ENCODE measurements at regions not wholly inside any gene's neighbourhood (a gene's known extent, or its start where the extent isn't known, plus 50 kb on each side); places are given as distances from the start of the nearest gene placed in this dataset.

DNA sequence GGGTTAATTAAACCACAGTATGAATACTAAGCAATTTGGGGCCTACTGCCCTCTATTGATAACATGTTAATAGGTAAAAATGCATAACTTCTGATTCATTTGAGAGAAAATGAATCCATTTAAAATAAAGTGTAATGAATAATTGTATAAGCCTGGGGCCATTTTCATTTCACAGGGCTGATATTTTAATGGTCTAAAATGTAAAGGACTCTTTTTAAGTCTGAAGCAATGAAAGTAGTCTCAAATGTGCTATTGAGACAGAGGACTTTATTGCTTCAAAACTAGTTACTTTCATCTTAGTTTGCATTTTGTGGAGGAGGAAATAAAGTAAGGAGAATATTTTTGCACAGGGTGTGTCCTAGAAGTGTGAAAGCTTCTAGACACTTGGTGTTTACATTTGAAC is 155.4 kb downstream of the TLR5 start:
- TF ChIP-seq, protein P1, sequence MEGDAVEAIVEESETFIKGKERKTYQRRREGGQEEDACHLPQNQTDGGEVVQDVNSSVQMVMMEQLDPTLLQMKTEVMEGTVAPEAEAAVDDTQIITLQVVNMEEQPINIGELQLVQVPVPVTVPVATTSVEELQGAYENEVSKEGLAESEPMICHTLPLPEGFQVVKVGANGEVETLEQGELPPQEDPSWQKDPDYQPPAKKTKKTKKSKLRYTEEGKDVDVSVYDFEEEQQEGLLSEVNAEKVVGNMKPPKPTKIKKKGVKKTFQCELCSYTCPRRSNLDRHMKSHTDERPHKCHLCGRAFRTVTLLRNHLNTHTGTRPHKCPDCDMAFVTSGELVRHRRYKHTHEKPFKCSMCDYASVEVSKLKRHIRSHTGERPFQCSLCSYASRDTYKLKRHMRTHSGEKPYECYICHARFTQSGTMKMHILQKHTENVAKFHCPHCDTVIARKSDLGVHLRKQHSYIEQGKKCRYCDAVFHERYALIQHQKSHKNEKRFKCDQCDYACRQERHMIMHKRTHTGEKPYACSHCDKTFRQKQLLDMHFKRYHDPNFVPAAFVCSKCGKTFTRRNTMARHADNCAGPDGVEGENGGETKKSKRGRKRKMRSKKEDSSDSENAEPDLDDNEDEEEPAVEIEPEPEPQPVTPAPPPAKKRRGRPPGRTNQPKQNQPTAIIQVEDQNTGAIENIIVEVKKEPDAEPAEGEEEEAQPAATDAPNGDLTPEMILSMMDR (IDR thresholded peaks at IDR 0.05; ENCODE audit: insufficient read depth, low read depth, low read length): no peak
- H3K4me3 ChIP-seq (ENCODE audit: low read depth, low read length): no peak overlapping the region
- no peak for DNase-seq (ENCODE audit: low read depth)

DNA sequence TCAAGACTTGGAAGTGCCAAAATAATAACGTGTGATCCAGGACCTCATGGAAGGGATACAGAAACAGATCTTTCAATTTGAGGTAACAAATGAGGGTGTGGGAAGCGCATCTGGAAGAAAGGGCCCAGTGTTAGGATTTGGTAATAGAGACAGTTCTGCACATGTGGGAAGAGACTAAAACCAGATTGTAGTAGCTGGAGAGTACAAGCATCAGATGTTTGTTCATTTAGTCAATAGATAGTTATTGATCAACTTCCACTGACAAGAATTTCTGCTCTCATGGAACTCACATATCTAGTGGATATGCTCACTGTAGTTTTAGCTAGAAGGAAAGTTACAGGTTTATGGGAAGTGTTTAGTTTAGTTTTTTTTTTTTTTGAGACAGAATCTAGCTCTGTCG is 153.6 kb downstream of the TLR5 start:
- TF ChIP-seq, protein P1 (IDR thresholded peaks at IDR 0.05; ENCODE audit: insufficient read depth, low read depth, low read length): no peak
- H3K4me3 ChIP-seq (ENCODE audit: low read depth, low read length): no peak overlapping the region
- no peak for DNase-seq (ENCODE audit: low read depth)

DNA sequence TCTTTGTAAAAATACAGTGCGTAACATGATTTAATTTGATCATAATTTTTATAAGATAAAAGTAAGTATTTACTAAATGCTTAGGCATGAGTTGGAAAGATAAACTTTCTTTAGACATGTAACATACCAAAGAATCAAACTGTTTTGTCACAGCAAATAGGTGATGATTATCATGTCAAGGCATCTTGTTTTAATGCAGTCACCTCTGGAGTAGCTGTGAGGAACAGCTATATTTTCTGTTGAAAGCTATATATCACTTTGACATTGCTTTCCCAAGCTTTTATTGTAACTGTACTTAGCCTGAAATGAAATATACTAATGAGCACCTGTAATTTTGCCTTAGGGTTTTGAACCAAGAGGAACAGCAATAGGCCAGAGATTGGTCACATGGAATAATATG is 151.9 kb downstream of the TLR5 start:
- TF ChIP-seq, protein P1 (IDR thresholded peaks at IDR 0.05; ENCODE audit: insufficient read depth, low read depth, low read length): no peak
- no peak overlapping the region for H3K4me3 ChIP-seq (ENCODE audit: low read depth, low read length)
- DNase-seq (ENCODE audit: low read depth): no peak

DNA sequence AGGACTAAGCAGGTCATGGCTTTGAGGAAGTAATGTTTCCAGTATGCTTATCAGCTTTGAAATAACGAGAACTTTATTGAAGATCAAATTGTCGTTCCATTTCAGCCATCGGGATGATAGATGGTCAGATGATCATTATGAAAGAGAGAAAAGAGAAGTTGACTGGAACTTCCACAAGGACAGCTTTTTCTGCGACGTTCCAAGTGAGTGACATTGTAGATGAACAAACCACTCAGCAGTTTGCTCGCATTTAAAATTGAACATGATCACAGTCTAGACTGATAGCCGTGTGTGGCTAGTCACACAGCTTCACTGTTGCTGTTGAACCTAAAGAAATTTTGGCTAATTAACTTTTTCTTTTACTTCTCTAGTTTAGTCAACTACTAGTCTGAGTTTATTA is 151.1 kb downstream of the TLR5 start:
- DNase-seq (ENCODE audit: low read depth): no peak
- TF ChIP-seq, protein P1 (IDR thresholded peaks at IDR 0.05; ENCODE audit: insufficient read depth, low read depth, low read length): no peak
- no peak overlapping the region for H3K4me3 ChIP-seq (ENCODE audit: low read depth, low read length)

DNA sequence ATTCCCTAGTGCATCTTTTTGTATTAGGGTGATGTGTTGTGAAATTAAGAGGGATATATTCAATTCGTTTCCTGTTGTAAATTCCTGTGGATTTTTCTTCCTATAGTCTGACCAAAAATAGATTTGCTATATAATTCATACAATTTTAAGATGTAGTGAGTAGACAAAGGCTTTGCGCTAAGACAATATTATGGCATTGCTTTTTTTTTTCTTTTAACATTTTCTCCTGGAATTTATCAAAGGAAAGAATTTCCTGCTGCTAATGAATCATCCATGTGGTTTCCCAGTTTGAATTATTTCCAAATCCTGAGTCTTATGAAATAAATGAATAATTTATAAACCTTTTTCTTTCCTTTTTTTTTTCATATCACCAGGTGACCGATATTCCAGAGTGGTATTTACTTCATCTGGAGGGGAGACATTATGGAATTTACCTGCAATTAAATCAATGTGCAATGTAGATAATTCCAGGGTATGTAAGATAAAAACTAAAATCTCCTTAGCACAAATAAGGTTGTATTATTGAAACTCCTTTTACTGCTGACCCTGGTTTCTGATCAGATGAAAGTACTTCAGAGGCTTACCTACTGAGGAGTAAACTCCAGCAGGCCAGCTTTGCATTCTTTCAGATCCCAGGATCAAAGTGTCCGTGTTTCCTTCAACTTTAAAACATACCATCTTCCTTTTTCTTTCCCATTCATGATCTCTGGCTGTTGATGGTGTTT is 148.4 kb downstream of the TLR5 start:
- peak; percentile 64 for DNase-seq (ENCODE audit: low read depth)
- H3K4me3 ChIP-seq (ENCODE audit: low read depth, low read length): no peak overlapping the region
- TF ChIP-seq, protein P1 (IDR thresholded peaks at IDR 0.05; ENCODE audit: insufficient read depth, low read depth, low read length): no peak

DNA sequence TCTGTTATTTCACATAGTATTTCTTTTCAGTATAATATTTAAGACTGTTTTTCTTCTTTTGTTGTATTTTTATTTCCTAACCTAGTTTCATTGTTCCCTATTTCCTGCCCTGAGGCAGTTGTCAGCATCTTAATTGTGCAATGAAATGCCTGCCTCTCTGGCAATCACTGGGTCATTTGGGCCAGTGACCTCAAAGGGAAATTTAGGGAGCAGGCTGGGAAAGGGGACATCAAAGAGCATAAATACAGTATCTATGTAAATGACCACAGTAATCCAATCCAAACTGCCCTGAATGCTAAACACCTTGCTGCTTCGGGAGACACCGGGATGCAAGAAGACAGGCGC is 147.8 kb downstream of the TLR5 start:
- no peak overlapping the region for H3K4me3 ChIP-seq (ENCODE audit: low read depth, low read length)
- no peak for DNase-seq (ENCODE audit: low read depth)

More for the DNA sequence above, 147.8 kb downstream of the TLR5 start:
- TF ChIP-seq, protein P1 (IDR thresholded peaks at IDR 0.05; ENCODE audit: insufficient read depth, low read depth, low read length): no peak
